Glutamatergic neuron (in vitro differentiated cells): ENCODE measurements at regions not wholly inside any gene's neighbourhood (a gene's known extent, or its start where the extent isn't known, plus 50 kb on each side); places are given as distances from the start of the nearest gene placed in this dataset.

Experiments
- DNase-seq: peaks from one replicate; pipeline ENCODE4 v3.0.0; 2022
- H3K27ac Mint-ChIP-seq: one replicate; pipeline ENCODE4 v1.8.0; 2020; ENCODE audit warnings: mild to moderate bottlenecking, mixed read lengths, inconsistent platforms; ENCODE audit not compliant: unreplicated experiment
- H3K27me3 Mint-ChIP-seq: one replicate; pipeline ENCODE4 v1.8.0; 2020; ENCODE audit warnings: mild to moderate bottlenecking, moderate library complexity, mixed read lengths, inconsistent platforms; ENCODE audit not compliant: unreplicated experiment
- H3K36me3 Mint-ChIP-seq: one replicate; pipeline ENCODE4 v1.8.0; 2020; ENCODE audit warnings: mild to moderate bottlenecking, mixed read lengths, inconsistent platforms; ENCODE audit not compliant: unreplicated experiment
- H3K4me1 Mint-ChIP-seq: one replicate; pipeline ENCODE4 v1.8.0; 2020; ENCODE audit warnings: mild to moderate bottlenecking, low read depth, mixed read lengths, inconsistent platforms; ENCODE audit not compliant: unreplicated experiment
- H3K4me3 Mint-ChIP-seq: one replicate; pipeline ENCODE4 v1.8.0; 2020; ENCODE audit warnings: mild to moderate bottlenecking, mixed read lengths, inconsistent platforms; ENCODE audit not compliant: unreplicated experiment
- H3K9me3 Mint-ChIP-seq: one replicate; pipeline ENCODE4 v1.8.0; 2020; ENCODE audit warnings: mild to moderate bottlenecking, moderate library complexity, mixed read lengths, inconsistent platforms; ENCODE audit not compliant: unreplicated experiment
- TF ChIP-seq, protein P1 (sequence below): fragments of 200-600 bp; sonication (generic); IDR thresholded peaks from one replicate; pipeline ENCODE4 v1.5.0; 2021; ENCODE audit not compliant: partially characterized antibody, unreplicated experiment

DNA sequence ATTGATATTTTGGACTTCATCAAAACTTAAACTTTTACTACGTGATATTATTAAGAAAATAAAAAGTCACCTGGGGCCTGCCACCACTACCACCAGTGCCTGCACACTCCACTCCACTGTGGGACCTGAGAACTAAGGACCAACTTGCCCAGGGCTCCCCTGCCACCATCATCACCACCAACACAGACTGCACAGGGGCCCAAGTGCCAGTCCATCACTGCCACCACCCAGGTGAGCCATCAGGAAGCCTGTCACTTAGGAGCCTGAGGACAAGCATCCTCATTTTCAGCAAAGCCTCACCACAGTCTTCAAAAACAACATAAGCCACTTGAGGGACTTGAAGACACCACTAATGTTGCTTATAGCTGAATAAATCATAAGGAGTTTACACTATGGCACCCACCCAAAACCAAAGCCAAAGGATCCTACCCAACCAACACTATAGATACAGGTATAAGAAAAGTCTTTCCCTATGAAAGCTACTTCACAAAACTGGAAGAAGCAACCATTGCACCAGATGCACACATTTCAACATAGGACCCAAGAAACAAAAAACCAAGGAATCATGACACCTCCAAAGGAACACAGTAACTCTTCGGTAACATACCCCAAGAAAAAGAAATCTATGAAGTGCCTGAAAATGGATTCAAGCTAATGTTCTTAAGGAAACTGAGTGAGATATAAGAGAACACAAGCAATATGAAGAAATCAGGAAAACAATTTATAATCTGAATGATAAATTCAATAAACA, 73.6 kb upstream of the GNAZ start:
- H3K4me3 Mint-ChIP-seq: no peak overlapping the region
- peaks cover 35% of the 10 kb centered on the region for H3K36me3 Mint-ChIP-seq
- DNase-seq: no peak
- H3K27me3 Mint-ChIP-seq: no peaks in the 10 kb centered on the region
- TF ChIP-seq, protein P1, sequence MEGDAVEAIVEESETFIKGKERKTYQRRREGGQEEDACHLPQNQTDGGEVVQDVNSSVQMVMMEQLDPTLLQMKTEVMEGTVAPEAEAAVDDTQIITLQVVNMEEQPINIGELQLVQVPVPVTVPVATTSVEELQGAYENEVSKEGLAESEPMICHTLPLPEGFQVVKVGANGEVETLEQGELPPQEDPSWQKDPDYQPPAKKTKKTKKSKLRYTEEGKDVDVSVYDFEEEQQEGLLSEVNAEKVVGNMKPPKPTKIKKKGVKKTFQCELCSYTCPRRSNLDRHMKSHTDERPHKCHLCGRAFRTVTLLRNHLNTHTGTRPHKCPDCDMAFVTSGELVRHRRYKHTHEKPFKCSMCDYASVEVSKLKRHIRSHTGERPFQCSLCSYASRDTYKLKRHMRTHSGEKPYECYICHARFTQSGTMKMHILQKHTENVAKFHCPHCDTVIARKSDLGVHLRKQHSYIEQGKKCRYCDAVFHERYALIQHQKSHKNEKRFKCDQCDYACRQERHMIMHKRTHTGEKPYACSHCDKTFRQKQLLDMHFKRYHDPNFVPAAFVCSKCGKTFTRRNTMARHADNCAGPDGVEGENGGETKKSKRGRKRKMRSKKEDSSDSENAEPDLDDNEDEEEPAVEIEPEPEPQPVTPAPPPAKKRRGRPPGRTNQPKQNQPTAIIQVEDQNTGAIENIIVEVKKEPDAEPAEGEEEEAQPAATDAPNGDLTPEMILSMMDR: no peak
- H3K9me3 Mint-ChIP-seq: peaks cover 16% of the 10 kb centered on the region
- no peak overlapping the region for H3K27ac Mint-ChIP-seq
- H3K4me1 Mint-ChIP-seq: no peaks in the 10 kb centered on the region

DNA sequence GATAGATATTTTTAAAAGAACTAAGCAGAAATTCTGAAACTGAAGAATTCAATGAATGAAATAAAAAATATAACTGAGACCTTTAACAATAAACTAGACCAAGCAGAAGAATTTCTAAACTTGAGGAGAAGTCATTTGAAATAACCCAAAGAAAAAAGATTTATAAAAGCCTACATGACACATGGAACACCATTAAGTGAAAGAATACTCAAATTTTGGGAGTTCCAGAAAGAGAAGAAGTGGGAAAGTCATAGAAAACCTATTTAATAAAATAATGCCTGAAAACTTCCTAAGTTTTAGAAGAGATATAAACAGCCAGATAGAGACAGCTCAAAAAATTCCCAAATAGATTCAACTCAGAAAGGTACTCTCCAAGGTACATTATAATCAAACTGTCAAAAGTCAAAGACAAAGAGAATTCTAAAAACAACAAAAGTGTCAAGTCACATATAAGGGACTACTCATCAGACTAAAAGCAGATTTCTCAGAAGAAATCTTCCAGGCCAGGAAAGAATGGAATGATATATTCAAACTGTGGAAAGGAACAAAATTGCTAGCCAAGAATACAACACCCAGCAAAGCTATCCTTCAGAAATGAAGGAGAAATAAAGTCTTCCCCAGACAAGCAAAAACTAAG, 72.9 kb upstream of the GNAZ start:
- Mint-ChIP-seq H3K36me3 (peaks cover 35% of the 10 kb centered on the region), H3K4me1 (no peaks in the 10 kb centered on the region), H3K9me3 (peaks cover 16% of the 10 kb centered on the region), H3K4me3 (no peak overlapping the region), H3K27ac (no peak overlapping the region), H3K27me3 (no peaks in the 10 kb centered on the region)
- TF ChIP-seq, protein P1: no peak
- DNase-seq: no peak

DNA sequence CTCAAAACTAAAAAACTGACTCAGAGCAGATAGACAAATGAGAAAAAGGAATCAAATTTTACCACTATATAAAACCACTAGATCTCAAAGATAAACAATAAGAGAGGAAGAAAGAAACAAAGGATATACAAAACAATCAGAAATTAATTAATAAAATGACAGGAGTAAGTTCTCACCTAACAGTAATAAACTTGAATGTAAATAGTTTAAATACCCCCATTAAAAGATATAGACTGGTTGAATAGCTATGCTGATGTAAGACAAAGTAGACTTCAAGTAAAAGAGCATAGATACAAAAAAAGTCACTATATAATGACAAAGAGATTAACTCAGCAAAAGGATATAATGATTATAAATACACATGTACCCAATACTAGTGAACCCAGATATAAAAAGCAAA, 72.3 kb upstream of the GNAZ start:
- no peak for DNase-seq
- H3K9me3 Mint-ChIP-seq: peaks cover 16% of the 10 kb centered on the region
- H3K4me1 Mint-ChIP-seq: no peaks in the 10 kb centered on the region
- peaks cover 35% of the 10 kb centered on the region for H3K36me3 Mint-ChIP-seq
- no peak overlapping the region for H3K4me3 Mint-ChIP-seq
- H3K27me3 Mint-ChIP-seq: no peaks in the 10 kb centered on the region
- no peak overlapping the region for H3K27ac Mint-ChIP-seq
- TF ChIP-seq, protein P1: no peak

DNA sequence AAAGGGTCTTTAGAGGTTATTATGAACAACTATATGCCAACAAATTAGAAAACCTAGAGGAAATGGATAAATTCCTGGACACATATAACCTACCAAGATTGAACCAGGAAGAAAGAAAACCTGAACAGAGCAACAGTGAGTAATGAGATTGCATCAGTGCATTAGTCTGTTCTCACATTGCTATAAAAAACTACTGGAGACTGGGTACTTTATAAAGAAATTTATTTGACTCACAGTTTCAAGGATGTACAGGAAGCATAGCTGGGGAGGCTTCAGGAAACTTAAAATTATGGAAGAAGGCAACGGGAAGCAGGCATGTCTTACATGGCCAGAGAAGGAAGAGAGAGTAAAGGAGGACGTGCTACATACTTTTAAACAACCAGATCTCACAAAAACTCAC, 70.8 kb upstream of the GNAZ start:
- TF ChIP-seq, protein P1: no peak
- peaks cover 35% of the 10 kb centered on the region for H3K36me3 Mint-ChIP-seq
- no peaks in the 10 kb centered on the region for H3K27me3 Mint-ChIP-seq
- no peak overlapping the region for H3K27ac Mint-ChIP-seq
- peaks cover 16% of the 10 kb centered on the region for H3K9me3 Mint-ChIP-seq
- DNase-seq: no peak
- no peaks in the 10 kb centered on the region for H3K4me1 Mint-ChIP-seq
- H3K4me3 Mint-ChIP-seq: no peak overlapping the region

DNA sequence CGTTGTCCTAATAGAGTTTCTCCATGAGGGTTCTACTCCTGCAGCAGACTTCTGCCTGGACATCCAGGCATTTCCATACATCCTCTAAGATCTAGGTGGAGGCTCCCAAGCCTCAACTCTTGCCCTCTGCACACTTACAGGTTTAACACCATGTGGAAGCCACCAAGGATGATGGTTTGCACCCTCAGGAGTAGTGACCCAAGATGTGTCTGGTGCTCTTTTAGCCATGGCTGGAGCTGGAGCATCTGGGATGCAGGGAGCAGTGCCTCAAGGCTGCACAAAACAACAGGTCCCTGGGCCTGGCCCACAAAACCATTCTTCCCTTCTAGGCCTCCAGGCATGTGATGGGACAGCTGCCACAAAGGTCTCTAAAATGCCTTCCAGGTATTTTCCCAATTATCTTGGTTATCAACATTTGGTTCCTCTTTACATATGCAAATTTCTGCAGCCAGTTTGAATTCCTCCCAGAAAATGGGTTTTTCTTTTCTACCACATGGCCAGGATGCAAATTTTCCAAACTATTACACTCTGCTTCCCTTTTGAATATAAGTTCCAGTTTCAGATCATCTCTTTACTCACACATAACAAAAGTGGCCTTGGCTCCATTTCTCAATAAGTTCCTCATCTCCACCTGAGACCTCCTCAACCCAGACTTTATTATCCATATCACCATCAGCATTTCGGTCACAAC, 69.5 kb upstream of the GNAZ start:
- Mint-ChIP-seq H3K27ac (no peak overlapping the region), H3K4me3 (no peak overlapping the region), H3K9me3 (peaks cover 16% of the 10 kb centered on the region), H3K4me1 (no peaks in the 10 kb centered on the region), H3K27me3 (no peaks in the 10 kb centered on the region), H3K36me3 (peaks cover 31% of the 10 kb centered on the region)
- no peak for DNase-seq
- TF ChIP-seq, protein P1: no peak
